BLaER1 (cell line): ENCODE measurements at regions not wholly inside any gene's neighbourhood (a gene's known extent, or its start where the extent isn't known, plus 50 kb on each side); places are given as distances from the start of the nearest gene placed in this dataset.

ENCODE experiments used
- H3K27ac ChIP-seq: shearing (Covaris generic); formaldehyde crosslinking; 2 replicates; pipeline ENCODE4 v1.8.1; 2022
- H3K27me3 ChIP-seq: shearing (Covaris generic); formaldehyde crosslinking; 2 replicates; pipeline ENCODE4 v1.8.1; 2022
- H3K36me3 ChIP-seq: shearing (Covaris generic); formaldehyde crosslinking; 2 replicates; pipeline ENCODE4 v1.8.1; 2022
- H3K4me1 ChIP-seq: shearing (Covaris generic); formaldehyde crosslinking; 2 replicates; pipeline ENCODE4 v1.8.1; 2022
- H3K4me2 ChIP-seq: shearing (Covaris generic); formaldehyde crosslinking; 2 replicates; pipeline ENCODE4 v1.8.1; 2022
- H3K4me3 ChIP-seq: shearing (Covaris generic); formaldehyde crosslinking; 2 replicates; pipeline ENCODE4 v1.8.1; 2022
- H3K9ac ChIP-seq: shearing (Covaris generic); formaldehyde crosslinking; 2 replicates; pipeline ENCODE4 v1.8.1; 2022
- H3K9me3 ChIP-seq: shearing (Covaris generic); formaldehyde crosslinking; 2 replicates; pipeline ENCODE4 v1.8.1; 2022
- H4K20me1 ChIP-seq: shearing (Covaris generic); formaldehyde crosslinking; 2 replicates; pipeline ENCODE4 v1.8.1; 2022
- Cebpa-rat ChIP-seq: shearing (Covaris generic); IDR thresholded peaks from 2 replicates; pipeline ENCODE4 v1.8.1; 2022

DNA sequence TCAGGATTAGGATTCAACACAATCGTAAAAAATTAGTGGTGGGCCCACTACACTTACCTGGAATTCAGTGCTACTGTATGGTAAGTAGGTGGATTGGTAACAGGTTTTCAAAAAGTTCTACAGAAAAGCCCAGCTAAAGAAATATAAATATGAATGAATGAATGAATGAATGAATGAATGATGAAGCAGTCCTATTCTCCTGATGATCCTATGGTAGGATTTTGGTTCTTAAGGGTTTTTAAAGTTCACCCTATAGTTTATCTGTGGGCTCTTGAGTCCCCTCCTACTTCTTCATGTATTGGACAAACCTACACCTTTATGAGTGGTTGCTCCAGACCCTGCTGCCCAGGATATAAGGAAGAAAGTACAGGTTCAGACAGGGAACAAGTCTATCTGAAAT lies 89.5 kb upstream of the HEY2 start:
- Histone ChIP-seq H3K9ac (no peak overlapping the region), H3K4me1 (no peaks in the 10 kb centered on the region), H3K4me3 (no peak overlapping the region), H4K20me1 (no peaks in the 10 kb centered on the region), H3K36me3 (no peaks in the 10 kb centered on the region), H3K27ac (no peak overlapping the region), H3K27me3 (no peaks in the 10 kb centered on the region), H3K4me2 (no peak overlapping the region), H3K9me3 (no peaks in the 10 kb centered on the region)
- no peak for TF ChIP-seq Cebpa-rat

DNA sequence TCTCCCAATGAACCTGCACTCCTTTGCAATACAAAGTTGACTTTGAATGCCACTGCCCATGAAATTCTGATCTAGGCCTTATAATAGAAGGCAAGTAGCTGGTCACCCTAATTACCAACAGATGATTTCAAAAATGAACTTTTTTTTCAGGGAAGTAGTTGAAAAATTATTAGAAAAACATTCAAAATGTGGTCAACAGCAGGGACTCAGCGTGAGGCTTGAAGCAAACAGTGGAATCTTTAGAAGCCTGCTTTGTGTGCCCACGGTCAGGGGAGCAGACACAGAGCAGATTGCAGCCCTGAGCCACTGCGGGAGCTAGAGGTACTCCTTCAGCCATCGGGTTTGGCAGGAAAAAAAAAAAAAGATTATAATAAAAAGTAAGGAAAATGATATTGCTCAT lies 87.1 kb upstream of the HEY2 start:
- Histone ChIP-seq H3K4me1 (peaks cover 1% of the 10 kb centered on the region; the same call in 1 of the 2 replicates), H3K4me2 (no peak overlapping the region), H4K20me1 (no peaks in the 10 kb centered on the region), H3K27me3 (no peaks in the 10 kb centered on the region), H3K9ac (no peak overlapping the region), H3K27ac (no peak overlapping the region), H3K9me3 (no peaks in the 10 kb centered on the region), H3K4me3 (no peak overlapping the region), H3K36me3 (no peaks in the 10 kb centered on the region)
- TF ChIP-seq Cebpa-rat: no peak

DNA sequence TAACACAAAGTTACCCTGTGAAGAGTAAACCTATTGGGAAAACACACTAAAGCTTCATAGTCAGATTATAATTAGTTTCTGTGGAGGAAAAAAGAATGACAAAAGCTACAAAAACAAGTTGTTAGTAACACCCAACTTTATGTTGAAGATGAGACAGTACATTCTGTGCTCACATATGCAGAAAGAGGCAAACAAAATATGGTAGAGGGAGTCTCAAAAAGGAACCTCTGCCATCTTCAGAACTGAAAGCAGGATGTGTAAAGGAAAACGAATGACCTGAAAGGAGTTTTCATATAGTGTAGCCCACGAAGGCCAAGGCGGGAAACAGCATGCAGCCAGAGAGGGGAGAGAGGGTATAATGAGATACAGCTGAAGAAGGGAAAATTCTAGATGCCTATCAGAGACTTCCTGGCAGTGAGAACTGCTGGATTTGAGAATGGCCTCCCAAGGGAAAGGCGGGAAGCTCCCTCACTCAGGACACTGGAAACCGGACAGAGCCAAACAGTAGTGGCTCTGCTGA lies 84.1 kb upstream of the HEY2 start:
- Histone ChIP-seq H3K4me3 (no peak overlapping the region), H3K4me1 (peaks cover 6% of the 10 kb centered on the region), H3K4me2 (no peak overlapping the region), H3K27ac (no peak overlapping the region), H4K20me1 (no peaks in the 10 kb centered on the region), H3K9ac (no peak overlapping the region), H3K27me3 (no peaks in the 10 kb centered on the region), H3K9me3 (no peaks in the 10 kb centered on the region), H3K36me3 (no peaks in the 10 kb centered on the region)
- no peak for TF ChIP-seq Cebpa-rat

DNA sequence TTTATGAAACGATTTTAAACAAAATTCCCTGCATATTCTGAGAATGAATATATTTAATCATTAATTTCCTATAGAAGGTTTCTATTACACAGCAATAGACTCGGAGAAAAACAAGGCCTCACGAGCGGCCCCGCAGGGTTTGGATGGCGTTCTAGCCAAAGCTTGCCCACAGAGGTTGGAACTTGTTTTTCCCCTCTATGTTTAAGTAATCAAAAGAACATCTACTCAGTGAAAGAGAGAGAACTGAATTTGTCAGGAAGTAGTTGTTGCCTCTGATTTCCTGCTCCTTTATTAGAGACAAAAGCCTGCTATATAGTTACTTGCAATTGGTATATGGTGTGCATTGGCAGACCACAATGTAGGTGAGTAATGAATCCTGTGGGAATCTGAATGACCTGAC lies 82.1 kb upstream of the HEY2 start:
- no peak overlapping the region; the same call in 1 of the 2 replicates for H3K4me2 ChIP-seq
- no peak for TF ChIP-seq Cebpa-rat
- H3K9ac ChIP-seq: no peak overlapping the region
- no peaks in the 10 kb centered on the region for H3K27me3 ChIP-seq
- no peaks in the 10 kb centered on the region for H3K36me3 ChIP-seq
- no peaks in the 10 kb centered on the region for H4K20me1 ChIP-seq
- no peak overlapping the region for H3K27ac ChIP-seq
- no peak overlapping the region for H3K4me3 ChIP-seq
- H3K4me1 ChIP-seq: peaks cover 6% of the 10 kb centered on the region
- no peaks in the 10 kb centered on the region for H3K9me3 ChIP-seq

DNA sequence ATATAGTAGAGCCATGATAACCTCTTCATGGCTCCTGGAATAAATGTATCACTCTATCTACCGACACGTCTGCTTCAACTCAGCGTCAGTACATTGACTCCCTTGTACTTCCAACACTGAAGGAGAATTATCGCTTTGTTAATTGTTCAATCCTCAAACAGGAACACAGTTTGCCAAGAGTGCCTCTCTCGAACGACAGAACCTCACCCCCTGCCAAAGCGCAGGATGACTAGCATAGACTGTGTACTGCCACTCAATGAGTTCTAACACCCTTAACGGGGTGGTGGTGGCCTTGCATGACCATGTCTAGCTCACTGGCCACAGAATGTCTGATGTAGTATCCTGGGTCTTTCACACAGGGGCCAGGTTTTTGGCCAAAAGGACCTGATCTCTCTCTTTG lies 81.4 kb upstream of the HEY2 start:
- no peaks in the 10 kb centered on the region for H3K9me3 ChIP-seq
- H3K4me1 ChIP-seq: peaks cover 6% of the 10 kb centered on the region
- no peak overlapping the region for H3K27ac ChIP-seq
- no peaks in the 10 kb centered on the region for H3K27me3 ChIP-seq
- no peak overlapping the region for H3K4me3 ChIP-seq
- no peak overlapping the region for H3K9ac ChIP-seq
- H3K4me2 ChIP-seq: no peak overlapping the region
- no peaks in the 10 kb centered on the region for H3K36me3 ChIP-seq
- H4K20me1 ChIP-seq: no peaks in the 10 kb centered on the region
- TF ChIP-seq Cebpa-rat: no peak

DNA sequence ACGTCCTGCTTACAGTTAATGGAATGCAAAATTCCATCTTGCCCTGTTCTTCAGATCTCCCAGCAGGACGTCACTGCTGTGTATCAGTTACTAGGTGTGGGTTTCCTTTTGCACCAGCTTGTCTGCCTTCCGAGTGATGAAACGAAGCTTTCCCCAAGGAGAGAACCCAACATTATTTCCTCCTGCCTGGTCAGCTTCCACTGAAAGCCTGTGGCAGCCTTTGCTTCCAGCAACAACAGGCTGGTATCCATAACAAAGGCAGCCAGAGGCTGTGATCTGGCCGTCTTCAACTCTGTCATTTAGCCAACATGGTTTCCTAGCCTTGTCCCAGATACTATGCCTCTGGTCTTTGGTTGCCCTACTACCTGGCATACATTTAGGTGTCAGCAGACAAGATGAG lies 78.9 kb upstream of the HEY2 start:
- Histone ChIP-seq H4K20me1 (no peaks in the 10 kb centered on the region), H3K9ac (no peak overlapping the region), H3K36me3 (no peaks in the 10 kb centered on the region), H3K27me3 (no peaks in the 10 kb centered on the region), H3K4me2 (no peak overlapping the region), H3K4me3 (no peak overlapping the region), H3K27ac (no peak overlapping the region), H3K9me3 (no peaks in the 10 kb centered on the region), H3K4me1 (peaks cover 6% of the 10 kb centered on the region)
- no peak for TF ChIP-seq Cebpa-rat

DNA sequence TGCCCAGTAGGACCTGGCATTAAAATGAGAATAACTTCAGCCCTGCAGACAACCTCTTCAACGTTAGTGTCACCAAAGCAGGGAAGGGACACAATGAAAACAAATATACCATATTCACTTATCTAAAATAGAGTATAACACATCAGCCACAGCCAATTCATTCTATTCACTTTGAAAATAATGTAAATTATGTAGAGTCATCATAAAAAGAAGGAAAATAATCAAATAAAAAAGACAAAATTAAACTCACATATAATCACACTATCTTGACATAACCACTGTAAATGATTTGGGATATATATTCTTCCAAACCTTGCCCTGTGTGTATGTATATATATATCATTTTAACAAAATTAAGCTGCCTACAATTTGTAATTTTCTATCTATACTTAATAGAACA lies 78.1 kb upstream of the HEY2 start:
- no peaks in the 10 kb centered on the region for H3K9me3 ChIP-seq
- H3K4me1 ChIP-seq: peaks cover 6% of the 10 kb centered on the region
- no peak for TF ChIP-seq Cebpa-rat
- H3K36me3 ChIP-seq: no peaks in the 10 kb centered on the region
- H3K9ac ChIP-seq: no peak overlapping the region
- H3K4me3 ChIP-seq: no peak overlapping the region
- no peaks in the 10 kb centered on the region for H4K20me1 ChIP-seq
- no peaks in the 10 kb centered on the region for H3K27me3 ChIP-seq
- H3K27ac ChIP-seq: no peak overlapping the region
- no peak overlapping the region for H3K4me2 ChIP-seq

DNA sequence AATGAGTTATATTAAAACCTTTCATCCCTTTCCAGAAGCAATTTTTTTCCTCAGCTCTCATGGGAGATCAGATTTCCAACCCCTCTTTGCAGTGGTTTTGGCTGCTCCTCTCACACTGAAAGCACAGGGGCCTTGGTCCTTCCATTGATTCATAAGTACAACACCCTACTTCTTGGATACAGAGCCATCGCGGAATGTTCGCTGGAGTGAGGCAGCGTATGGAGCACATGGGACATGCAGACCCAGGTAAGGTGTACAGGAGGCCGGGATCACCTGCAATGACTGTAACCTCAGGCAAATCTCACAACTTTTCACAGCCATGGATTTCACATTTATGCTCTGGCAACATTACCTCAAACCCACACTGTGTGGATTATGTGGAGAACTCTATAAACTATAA lies 75.2 kb upstream of the HEY2 start:
- Histone ChIP-seq H3K27ac (no peak overlapping the region), H3K4me2 (no peak overlapping the region), H3K36me3 (no peaks in the 10 kb centered on the region), H3K4me1 (peaks cover 12% of the 10 kb centered on the region), H3K4me3 (no peak overlapping the region), H3K9ac (no peak overlapping the region), H3K9me3 (no peaks in the 10 kb centered on the region), H4K20me1 (no peaks in the 10 kb centered on the region), H3K27me3 (no peaks in the 10 kb centered on the region)
- TF ChIP-seq Cebpa-rat: no peak

DNA sequence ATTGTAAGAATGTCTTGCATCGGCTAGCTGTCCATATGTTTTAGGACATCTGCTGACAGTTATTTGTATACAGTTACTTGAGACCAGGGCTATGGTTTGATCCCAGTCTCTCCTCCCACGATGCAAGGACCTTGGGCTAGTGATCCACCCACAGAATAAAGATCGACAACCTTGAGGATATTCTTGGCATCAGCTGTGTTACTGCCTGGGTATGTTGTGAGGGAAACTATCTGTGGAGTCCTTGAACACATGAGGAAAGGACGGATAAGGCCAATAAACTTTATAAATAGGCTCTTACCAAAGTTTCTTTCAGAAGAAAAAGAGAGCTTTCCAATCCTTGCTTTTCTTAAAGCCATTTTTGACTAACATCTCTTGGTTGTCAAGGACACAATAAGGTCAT lies 70.8 kb upstream of the HEY2 start:
- peaks cover 7% of the 10 kb centered on the region; the same call in 1 of the 2 replicates for H3K9me3 ChIP-seq
- TF ChIP-seq Cebpa-rat: no peak
- no peak overlapping the region for H3K4me3 ChIP-seq
- peak overlapping the region; percentile 61 for H3K4me2 ChIP-seq
- H3K4me1 ChIP-seq: peaks cover 34% of the 10 kb centered on the region
- no peaks in the 10 kb centered on the region for H3K27me3 ChIP-seq
- H4K20me1 ChIP-seq: no peaks in the 10 kb centered on the region
- no peak overlapping the region for H3K9ac ChIP-seq
- H3K36me3 ChIP-seq: no peaks in the 10 kb centered on the region
- H3K27ac ChIP-seq: no peak overlapping the region

DNA sequence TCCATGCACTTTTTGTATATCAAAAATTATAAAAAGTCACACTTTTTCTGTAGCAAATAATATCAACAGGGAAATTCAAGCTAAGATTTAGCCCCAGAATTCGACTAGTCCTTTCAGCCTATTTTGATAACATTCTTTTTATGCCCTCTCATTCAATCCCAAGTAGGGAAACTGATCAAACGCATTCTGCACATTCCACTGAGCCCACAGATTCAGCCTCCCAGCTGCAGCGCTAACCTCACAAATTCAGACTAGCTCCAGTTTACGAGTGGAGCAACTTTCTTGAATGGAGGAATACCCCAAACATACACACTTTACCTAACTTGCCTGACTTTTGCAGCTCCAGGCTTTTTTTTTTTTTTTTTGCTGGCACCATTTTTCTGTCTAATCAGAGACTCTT lies 70.3 kb upstream of the HEY2 start:
- no peaks in the 10 kb centered on the region for H3K27me3 ChIP-seq
- H3K4me3 ChIP-seq: no peak overlapping the region
- no peaks in the 10 kb centered on the region for H3K36me3 ChIP-seq
- no peak overlapping the region for H3K27ac ChIP-seq
- peaks cover 7% of the 10 kb centered on the region; the same call in 1 of the 2 replicates for H3K9me3 ChIP-seq
- no peaks in the 10 kb centered on the region for H4K20me1 ChIP-seq
- no peak for TF ChIP-seq Cebpa-rat
- H3K4me1 ChIP-seq: peaks cover 34% of the 10 kb centered on the region
- H3K4me2 ChIP-seq: peak overlapping the region; percentile 61
- H3K9ac ChIP-seq: no peak overlapping the region

DNA sequence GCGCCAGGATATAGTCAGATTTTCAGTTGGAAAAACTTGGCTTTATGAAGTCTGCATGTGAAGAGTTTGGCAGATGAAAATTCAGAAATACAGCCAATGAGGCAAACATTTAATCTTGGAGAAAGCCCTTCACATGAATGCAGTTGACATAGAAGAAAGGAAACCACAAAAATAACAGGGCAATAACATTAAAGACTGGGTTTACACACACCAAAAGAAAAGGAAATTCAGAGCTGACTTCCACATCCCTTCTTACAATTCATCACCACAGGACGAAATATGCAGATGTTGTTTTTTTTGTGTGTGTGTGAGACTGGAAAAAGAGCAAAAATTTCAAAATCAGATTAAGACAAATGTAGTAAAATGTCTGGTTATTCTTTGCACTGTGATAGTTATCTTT lies 69.8 kb upstream of the HEY2 start:
- peak overlapping the region; percentile 61 for H3K4me2 ChIP-seq
- no peak for TF ChIP-seq Cebpa-rat
- no peak overlapping the region for H3K4me3 ChIP-seq
- H3K9me3 ChIP-seq: peaks cover 7% of the 10 kb centered on the region; the same call in 1 of the 2 replicates
- no peaks in the 10 kb centered on the region for H3K27me3 ChIP-seq
- H3K36me3 ChIP-seq: no peaks in the 10 kb centered on the region
- no peak overlapping the region for H3K9ac ChIP-seq
- peaks cover 34% of the 10 kb centered on the region for H3K4me1 ChIP-seq
- H3K27ac ChIP-seq: no peak overlapping the region
- no peaks in the 10 kb centered on the region for H4K20me1 ChIP-seq
